ENCODE measurements at regions not wholly inside any gene's neighbourhood (a gene's known extent, or its start where the extent isn't known, plus 50 kb on each side); places are given as distances from the start of the nearest gene placed in this dataset.

DNA sequence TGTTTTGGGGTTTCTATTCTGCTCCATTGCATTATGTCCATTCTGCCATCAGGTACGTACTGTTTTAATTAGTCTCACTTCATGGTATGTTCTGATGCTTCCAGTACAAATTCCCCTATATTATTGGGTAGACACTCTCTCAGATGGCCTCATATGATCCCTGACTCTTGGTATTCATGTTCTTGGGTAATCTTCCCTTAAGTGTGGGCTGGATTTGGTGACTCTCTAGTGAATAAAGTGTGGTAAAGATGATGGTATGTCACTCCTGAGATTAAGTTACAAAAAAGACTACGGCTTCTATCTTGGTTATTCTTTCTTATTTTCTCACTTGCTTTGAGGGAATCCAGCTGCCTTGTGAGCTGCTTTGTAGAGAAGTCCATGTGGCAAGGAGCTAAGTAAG is 89.6 kb upstream of the TBC1D5 start:
- no peak for DNase-seq (ENCODE audit: low read depth)
- no peak overlapping the region for H3K4me3 ChIP-seq (ENCODE audit: low read depth, low read length)
- TF ChIP-seq, protein P1, sequence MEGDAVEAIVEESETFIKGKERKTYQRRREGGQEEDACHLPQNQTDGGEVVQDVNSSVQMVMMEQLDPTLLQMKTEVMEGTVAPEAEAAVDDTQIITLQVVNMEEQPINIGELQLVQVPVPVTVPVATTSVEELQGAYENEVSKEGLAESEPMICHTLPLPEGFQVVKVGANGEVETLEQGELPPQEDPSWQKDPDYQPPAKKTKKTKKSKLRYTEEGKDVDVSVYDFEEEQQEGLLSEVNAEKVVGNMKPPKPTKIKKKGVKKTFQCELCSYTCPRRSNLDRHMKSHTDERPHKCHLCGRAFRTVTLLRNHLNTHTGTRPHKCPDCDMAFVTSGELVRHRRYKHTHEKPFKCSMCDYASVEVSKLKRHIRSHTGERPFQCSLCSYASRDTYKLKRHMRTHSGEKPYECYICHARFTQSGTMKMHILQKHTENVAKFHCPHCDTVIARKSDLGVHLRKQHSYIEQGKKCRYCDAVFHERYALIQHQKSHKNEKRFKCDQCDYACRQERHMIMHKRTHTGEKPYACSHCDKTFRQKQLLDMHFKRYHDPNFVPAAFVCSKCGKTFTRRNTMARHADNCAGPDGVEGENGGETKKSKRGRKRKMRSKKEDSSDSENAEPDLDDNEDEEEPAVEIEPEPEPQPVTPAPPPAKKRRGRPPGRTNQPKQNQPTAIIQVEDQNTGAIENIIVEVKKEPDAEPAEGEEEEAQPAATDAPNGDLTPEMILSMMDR (IDR thresholded peaks at IDR 0.05; ENCODE audit: insufficient read depth, low read length), result no peak

DNA sequence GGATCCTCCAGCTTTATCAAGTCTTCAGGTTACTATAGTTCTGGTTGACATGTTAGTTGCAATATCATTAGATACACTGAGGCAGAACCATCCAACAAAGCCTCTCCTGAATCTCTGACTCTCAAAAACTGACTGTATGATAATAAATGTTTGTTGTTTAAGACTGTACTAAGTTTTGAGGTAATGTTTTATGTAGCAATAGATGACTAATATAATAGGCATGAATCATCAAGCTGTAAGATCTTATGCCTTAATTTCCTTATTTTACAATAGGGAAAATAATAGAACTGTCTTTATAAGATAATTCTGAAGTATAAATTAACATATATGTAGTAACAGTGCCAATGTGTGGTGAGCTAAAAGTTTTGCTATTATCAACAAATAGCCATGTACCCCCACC is 88.9 kb upstream of the TBC1D5 start:
- TF ChIP-seq, protein P1 (IDR thresholded peaks at IDR 0.05; ENCODE audit: insufficient read depth, low read length), result no peak
- H3K4me3 ChIP-seq (ENCODE audit: low read depth, low read length), result no peak overlapping the region
- DNase-seq (ENCODE audit: low read depth), result peak; percentile 21

DNA sequence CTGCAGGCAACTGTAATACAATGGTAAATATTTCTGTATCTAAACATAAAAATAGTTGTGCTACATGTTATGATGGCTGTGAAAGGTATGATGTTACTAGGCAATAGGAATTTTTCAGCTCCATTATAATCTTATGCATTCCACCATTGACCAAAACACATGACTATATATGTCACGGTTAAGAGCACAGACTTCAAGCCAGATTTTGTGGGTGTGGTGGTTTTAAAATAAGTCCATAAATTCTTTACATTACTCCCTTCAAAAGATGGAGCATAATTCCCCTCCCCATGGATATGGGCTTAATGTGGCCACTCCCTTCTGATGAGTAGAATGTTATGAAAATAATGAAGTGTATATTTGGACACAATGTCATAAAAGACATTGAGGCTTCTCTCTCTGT is 88.4 kb upstream of the TBC1D5 start:
- H3K4me3 ChIP-seq (ENCODE audit: low read depth, low read length), result no peak overlapping the region
- TF ChIP-seq, protein P1 (IDR thresholded peaks at IDR 0.05; ENCODE audit: insufficient read depth, low read length), result no peak
- DNase-seq (ENCODE audit: low read depth), result peak; percentile 15

DNA sequence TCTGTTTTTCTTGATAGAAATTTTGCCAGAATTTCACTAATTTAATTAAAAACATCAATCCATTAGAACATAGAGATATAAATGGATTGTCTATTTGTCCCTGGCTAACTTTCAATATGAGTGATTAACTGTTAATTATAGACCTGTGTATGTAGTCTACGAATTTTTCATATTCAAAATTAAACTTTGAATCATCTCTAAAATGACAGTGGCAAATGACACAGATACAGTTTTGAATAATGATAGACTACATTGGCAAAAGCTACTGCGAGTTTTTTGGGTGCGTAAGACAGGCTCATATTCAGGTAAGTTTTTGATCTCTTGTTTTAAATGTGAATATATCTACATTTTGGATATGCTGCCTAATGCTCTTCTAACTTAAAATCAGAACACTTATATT is 86.0 kb upstream of the TBC1D5 start:
- no peak for DNase-seq (ENCODE audit: low read depth)
- H3K4me3 ChIP-seq (ENCODE audit: low read depth, low read length), result no peak overlapping the region
- TF ChIP-seq, protein P1 (IDR thresholded peaks at IDR 0.05; ENCODE audit: insufficient read depth, low read length), result no peak

DNA sequence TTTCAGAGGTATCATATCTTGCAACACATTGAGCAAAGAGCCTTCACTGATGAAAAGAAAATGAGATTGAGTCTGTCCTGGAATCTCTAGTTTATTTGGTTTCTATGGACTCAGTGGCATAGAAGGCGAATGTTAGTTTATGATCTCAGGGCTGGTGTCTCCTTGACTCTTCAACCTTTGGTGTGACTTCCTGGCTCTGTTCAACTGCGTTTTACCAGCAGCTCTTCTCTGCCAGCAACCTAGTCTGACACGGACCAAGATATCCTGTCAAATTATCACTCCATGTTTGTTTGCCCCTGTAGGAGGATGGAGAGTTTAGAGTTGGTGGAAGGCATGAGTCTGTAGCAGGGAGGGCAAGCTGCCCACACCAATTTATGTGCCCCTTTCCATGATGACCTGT is 82.9 kb upstream of the TBC1D5 start:
- H3K4me3 ChIP-seq (ENCODE audit: low read depth, low read length), result no peak overlapping the region
- DNase-seq (ENCODE audit: low read depth), result no peak
- TF ChIP-seq, protein P1 (IDR thresholded peaks at IDR 0.05; ENCODE audit: insufficient read depth, low read length), result no peak

DNA sequence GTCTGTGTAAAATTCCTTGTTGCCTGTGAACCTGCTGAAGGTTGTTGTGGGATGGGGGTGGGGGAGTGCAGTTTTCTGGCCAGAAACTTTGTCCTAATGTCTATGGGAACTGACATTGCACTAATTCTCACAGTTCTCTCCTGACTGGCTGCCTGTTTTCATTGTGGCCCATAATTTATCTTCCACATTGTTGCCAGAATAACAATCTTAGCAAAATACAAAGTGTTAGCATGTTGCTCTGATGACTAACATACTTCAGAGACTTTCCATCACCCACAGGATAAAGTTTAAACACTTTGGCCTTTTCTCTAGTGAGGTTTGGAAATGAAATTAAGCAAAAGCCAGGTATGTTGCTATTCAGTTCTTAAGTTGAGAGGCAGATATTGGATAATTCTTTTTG is 81.4 kb upstream of the TBC1D5 start:
- DNase-seq (ENCODE audit: low read depth), result no peak
- H3K4me3 ChIP-seq (ENCODE audit: low read depth, low read length), result no peak overlapping the region
- TF ChIP-seq, protein P1 (IDR thresholded peaks at IDR 0.05; ENCODE audit: insufficient read depth, low read length), result no peak

DNA sequence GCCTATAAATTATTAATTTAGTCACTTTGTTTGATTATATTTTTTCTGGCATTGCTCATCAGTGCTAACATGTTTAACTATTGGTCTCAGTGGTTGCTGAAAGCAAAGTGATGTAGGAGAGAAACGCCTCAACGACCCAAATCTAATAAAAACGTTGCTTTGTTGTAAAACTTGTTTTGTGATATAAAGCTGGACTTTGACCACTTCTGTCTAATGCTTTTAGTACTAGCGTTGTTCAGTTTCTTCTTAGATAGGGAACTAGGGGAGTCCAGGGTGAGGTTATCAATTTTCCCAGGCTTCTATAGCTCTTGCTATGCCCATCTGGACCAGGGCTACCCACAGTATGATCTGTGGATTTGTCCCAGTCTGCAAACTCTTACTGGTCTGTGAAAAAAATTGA is 80.6 kb upstream of the TBC1D5 start:
- no peak overlapping the region for H3K4me3 ChIP-seq (ENCODE audit: low read depth, low read length)
- no peak for DNase-seq (ENCODE audit: low read depth)
- TF ChIP-seq, protein P1 (IDR thresholded peaks at IDR 0.05; ENCODE audit: insufficient read depth, low read length), result no peak
